Thyroid gland (tissue), 4 donors: ENCODE measurements at regions not wholly inside any gene's neighbourhood (a gene's known extent, or its start where the extent isn't known, plus 50 kb on each side); places are given as distances from the start of the nearest gene placed in this dataset.
"Not testable (repeated sequence)": the region's sequence is repeated elsewhere in the genome, so short reads cannot be mapped to it uniquely, and the experiment has no call there.

Experiments used
- DNase-seq, 2 donors: peaks; one replicate each; pipeline ENCODE4 v3.0.0-alpha.2; 2019
- H3K27ac ChIP-seq, 3 donors: fragments of 200-600 bp; sonication (generic); 1 replicate in 2 of 3; 2 replicates in 1 of 3; pipeline ENCODE4 v1.5.1; 2016 to 2019; ENCODE audit warnings: mild to moderate bottlenecking in 1 of 3, moderate library complexity in 1 of 3
- H3K27me3 ChIP-seq: fragments of 200-600 bp; sonication (generic); one replicate; pipeline ENCODE4 v1.5.1; 2019
- H3K36me3 ChIP-seq, 2 donors: fragments of 200-600 bp; sonication (generic); one replicate each; pipeline ENCODE4 v1.5.1; 2016 to 2019
- H3K4me1 ChIP-seq, 2 donors: fragments of 200-600 bp; sonication (generic); one replicate each; pipeline ENCODE4 v1.5.1; 2017 to 2019
- H3K4me3 ChIP-seq, 3 donors: fragments of 200-600 bp; sonication (generic); replicated peaks in 1 of 3; 1 replicate in 2 of 3; 2 replicates in 1 of 3; pipeline ENCODE4 v1.5.1; 2016; ENCODE audit warnings: mild to moderate bottlenecking in 1 of 3
- H3K9me3 ChIP-seq: fragments of 200-600 bp; sonication (generic); one replicate; pipeline ENCODE4 v1.5.1; 2017
- POLR2A ChIP-seq, 2 donors: fragments of 450-650 bp; IDR thresholded peaks; one replicate each; pipeline ENCODE4 v1.6.1; 2017; ENCODE audit warnings: antibody characterized with exemption in 2 of 2, mild to moderate bottlenecking in 2 of 2, moderate library complexity in 1 of 2
- WGBS, 2 donors: methylation state at CpG; one replicate each; pipeline ENCODE4 v1.1.5; 2017; 5-methylcytosine and 5-hydroxymethylcytosine counted together
- intact Hi-C: fragments of 100-400 bp; cut with DNase I; formaldehyde crosslinking; loops from one replicate; pipeline ENCODE4 v1.15.1; 2023
- TF ChIP-seq, protein P1 (sequence below), 6 experiments: fragments of 200-600 bp in 3 of 6; fragments of 450-650 bp in 3 of 6; sonication (generic) in 3 of 6; IDR thresholded peaks; one replicate each; pipeline ENCODE4 v1.5.1; 2016 to 2019; ENCODE audit warnings: antibody characterized with exemption in 6 of 6, mild to moderate bottlenecking in 2 of 6, inconsistent platforms in 1 of 6, moderate library complexity in 1 of 6

DNA sequence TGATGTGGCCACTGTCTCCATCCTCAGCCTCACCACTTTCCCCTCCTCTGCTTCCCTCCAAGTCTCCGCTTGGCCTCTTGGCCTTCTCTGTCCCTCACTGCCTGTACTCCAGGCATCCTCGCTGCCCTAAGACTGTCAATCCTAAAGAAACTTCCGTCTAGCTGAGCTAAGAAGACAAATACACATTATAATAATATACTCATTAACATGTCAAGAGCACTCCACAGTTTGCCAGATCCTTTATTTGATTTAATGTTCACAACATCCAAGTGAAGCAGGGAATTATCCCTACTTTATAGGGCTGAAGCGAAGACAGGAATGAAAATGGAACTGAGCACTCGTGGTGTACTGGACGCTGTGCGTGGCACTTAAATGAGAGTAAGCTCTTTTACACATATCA, 72.4 kb upstream of the SLC22A23 start:
- Histone ChIP-seq H3K36me3 (no peaks in the 10 kb centered on the region), H3K9me3 (no peaks in the 10 kb centered on the region), H3K27ac (no peak overlapping the region), H3K4me3 (no peak overlapping the region), H3K27me3 (no peaks in the 10 kb centered on the region), H3K4me1 (no peaks in the 10 kb centered on the region)
- 90 to 92% methylated on average over 7 of the region's 7 CpGs for WGBS, 2 donors
- no peak for DNase-seq
- TF ChIP-seq, protein P1, sequence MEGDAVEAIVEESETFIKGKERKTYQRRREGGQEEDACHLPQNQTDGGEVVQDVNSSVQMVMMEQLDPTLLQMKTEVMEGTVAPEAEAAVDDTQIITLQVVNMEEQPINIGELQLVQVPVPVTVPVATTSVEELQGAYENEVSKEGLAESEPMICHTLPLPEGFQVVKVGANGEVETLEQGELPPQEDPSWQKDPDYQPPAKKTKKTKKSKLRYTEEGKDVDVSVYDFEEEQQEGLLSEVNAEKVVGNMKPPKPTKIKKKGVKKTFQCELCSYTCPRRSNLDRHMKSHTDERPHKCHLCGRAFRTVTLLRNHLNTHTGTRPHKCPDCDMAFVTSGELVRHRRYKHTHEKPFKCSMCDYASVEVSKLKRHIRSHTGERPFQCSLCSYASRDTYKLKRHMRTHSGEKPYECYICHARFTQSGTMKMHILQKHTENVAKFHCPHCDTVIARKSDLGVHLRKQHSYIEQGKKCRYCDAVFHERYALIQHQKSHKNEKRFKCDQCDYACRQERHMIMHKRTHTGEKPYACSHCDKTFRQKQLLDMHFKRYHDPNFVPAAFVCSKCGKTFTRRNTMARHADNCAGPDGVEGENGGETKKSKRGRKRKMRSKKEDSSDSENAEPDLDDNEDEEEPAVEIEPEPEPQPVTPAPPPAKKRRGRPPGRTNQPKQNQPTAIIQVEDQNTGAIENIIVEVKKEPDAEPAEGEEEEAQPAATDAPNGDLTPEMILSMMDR (IDR thresholded peaks at IDR 0.05) = no peak
- no peak for TF ChIP-seq POLR2A (IDR thresholded peaks at IDR 0.05)
- intact Hi-C loops = no loop called here

DNA sequence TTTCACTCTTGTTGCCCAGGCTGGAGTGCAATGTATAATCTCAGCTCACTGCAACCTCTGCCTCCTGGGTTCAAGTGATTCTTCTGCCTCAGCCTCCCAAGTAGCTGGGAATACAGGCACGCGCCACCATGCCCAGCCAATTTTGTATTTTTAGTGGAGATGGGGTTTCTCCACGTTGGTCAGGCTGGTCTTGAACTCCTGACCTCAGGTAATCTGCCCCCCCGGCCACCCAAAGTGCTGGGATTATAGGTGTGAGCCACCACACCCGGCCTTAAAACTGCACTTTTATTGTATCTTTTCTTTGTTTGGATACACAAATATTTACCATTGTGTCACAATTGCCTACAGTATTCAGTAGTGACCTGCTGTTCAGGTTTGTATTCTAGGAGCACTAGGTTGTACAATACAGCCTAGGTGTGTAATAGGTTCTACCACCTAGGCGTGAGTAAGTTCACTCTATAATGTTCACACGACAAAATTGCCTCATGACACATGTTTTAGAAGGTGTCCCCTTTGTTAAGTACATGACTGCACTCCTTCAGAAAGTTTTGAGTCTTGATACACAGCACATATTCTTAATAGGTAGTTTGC, 71.3 kb upstream of the SLC22A23 start:
- WGBS, 2 donors = 87 to 91% methylated on average over 7 of the region's 7 CpGs
- DNase-seq, intact Hi-C loops: not testable (repeated sequence)

DNA sequence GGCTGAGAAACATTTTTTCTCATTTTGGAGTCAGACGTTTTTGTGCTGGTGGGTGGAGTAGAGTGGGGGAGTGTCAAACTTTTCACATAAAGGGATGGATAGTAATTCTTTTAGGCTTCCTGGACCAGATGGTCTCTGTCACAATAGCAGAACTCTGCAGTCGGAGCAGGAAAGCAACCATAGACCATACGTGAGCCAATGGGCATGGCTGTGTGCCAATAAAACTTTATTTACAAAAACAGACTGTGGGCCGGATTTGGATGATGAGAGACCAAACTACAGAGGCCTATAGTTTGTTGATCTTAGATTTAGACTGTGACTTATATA, 70.8 kb upstream of the SLC22A23 start:
- WGBS, 2 donors = 61 to 77% methylated on average over 4 of the region's 4 CpGs
- Histone ChIP-seq H3K9me3 (no peaks in the 10 kb centered on the region), H3K27ac (no peak overlapping the region), H3K27me3 (no peaks in the 10 kb centered on the region), H3K4me3 (no peak overlapping the region), H3K36me3 (no peaks in the 10 kb centered on the region), H3K4me1 (no peaks in the 10 kb centered on the region)
- intact Hi-C loops = no loop called here
- DNase-seq = no peak
- TF ChIP-seq, protein P1 (IDR thresholded peaks at IDR 0.05) = no peak
- no peak for TF ChIP-seq POLR2A (IDR thresholded peaks at IDR 0.05)

More for the DNA sequence above, 71.3 kb upstream of the SLC22A23 start:
- H3K36me3 ChIP-seq, H3K27me3 ChIP-seq, H3K4me3 ChIP-seq, H3K9me3 ChIP-seq, H3K4me1 ChIP-seq, H3K27ac ChIP-seq: not testable (repeated sequence)

DNA sequence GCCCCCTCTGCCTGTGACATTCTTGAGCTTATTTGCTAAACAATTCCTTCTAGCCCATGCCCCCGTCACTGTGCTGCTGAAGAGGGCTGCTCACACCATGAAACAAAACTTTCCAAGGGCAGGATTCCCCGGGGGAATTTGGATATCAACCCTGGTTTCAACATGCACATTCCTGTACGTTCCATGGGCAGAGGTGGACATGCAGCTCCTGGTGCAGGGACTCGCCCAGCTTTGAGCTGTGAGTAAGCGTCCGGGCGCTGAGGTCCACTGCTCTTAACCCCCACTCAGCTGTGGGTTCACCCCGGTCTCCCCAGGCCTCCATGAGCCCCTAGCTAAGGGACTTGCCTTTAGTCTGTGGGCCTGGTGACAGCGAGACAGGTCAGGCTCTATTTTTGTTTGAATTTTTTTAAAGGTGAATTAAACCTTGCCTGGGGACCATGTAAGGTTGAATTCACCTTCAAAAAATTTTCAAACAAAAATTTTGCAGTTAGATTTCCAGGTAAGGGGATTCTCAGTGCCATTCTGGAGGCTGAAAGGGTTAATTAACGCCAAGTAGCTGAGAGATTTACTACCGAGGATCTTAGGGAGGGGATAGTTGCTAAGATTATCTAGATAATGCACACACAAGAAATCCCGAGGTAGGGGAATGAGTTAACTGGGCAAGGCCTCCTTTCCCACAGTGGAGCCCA, 70.3 kb upstream of the SLC22A23 start:
- no peaks in the 10 kb centered on the region for H3K27me3 ChIP-seq
- H3K4me3 ChIP-seq = no peak overlapping the region
- WGBS, 2 donors = 74 to 75% methylated on average over 12 of the region's 12 CpGs
- intact Hi-C loops = no loop called here
- no peaks in the 10 kb centered on the region for H3K36me3 ChIP-seq
- no peak for TF ChIP-seq POLR2A (IDR thresholded peaks at IDR 0.05)
- TF ChIP-seq, protein P1 (IDR thresholded peaks at IDR 0.05) = no peak
- no peaks in the 10 kb centered on the region for H3K4me1 ChIP-seq
- no peak for DNase-seq
- no peaks in the 10 kb centered on the region for H3K9me3 ChIP-seq
- no peak overlapping the region for H3K27ac ChIP-seq

DNA sequence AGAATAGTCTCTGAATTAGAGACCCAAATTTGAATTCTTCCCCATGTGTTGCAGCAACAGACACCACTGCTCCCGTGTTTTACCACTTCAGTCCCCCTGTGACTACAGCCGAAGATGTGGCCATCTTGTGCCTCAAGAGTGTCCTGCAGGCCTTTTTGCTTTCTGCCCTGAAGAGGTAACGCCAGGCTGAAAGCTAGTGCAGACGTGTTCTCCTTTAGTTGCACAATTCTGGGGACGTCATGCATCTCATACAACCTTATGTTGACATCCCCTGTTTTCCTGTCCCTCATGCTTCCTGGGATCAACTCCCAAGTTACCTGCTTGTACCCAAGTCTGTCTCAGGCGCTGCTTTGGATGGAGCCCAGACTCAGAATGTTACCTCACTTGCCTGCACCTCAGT, 69.1 kb upstream of the SLC22A23 start:
- Histone ChIP-seq H3K9me3 (no peaks in the 10 kb centered on the region), H3K4me1 (no peaks in the 10 kb centered on the region), H3K4me3 (no peak overlapping the region), H3K27ac (no peak overlapping the region), H3K27me3 (no peaks in the 10 kb centered on the region), H3K36me3 (no peaks in the 10 kb centered on the region)
- WGBS, 2 donors = 90 to 92% methylated on average over 4 to 6 of the region's 6 CpGs
- no peak for DNase-seq
- intact Hi-C loops = no loop called here
- TF ChIP-seq POLR2A (IDR thresholded peaks at IDR 0.05) = no peak
- TF ChIP-seq, protein P1 (IDR thresholded peaks at IDR 0.05) = no peak
